ENCODE measurements at regions not wholly inside any gene's neighbourhood (a gene's known extent, or its start where the extent isn't known, plus 50 kb on each side); places are given as distances from the start of the nearest gene placed in this dataset.
"Not testable (repeated sequence)": the region's sequence is repeated elsewhere in the genome, so short reads cannot be mapped to it uniquely, and the experiment has no call there.

GRCh38 chr12:111150360-111150759, 218.5 kb downstream of the PHETA1 start:
- DNase-seq = no peak

GRCh38 chr12:111149299-111149698, 219.6 kb downstream of the PHETA1 start:
- DNase-seq = no peak

GRCh38 chr12:111148005-111148404, 220.9 kb downstream of the PHETA1 start:
- no peak for DNase-seq

GRCh38 chr12:111143271-111143670, 222.9 kb upstream of the MYL2 start:
- no peak for DNase-seq

- DNase-seq = no peak
Observed at GRCh38 chr12:111141205-111141604, 220.8 kb upstream of the MYL2 start.

- no peak for DNase-seq
Observed at GRCh38 chr12:111138016-111138415, 217.6 kb upstream of the MYL2 start.

GRCh38 chr12:111135293-111135832, 215.0 kb upstream of the MYL2 start:
- no peak for DNase-seq

- no peak for DNase-seq
Observed at GRCh38 chr12:111130336-111130735, 210.0 kb upstream of the MYL2 start.

GRCh38 chr12:111129149-111129767, 208.9 kb upstream of the MYL2 start:
- no peak for DNase-seq

- no peak for DNase-seq
Observed at GRCh38 chr12:111126331-111126730, 206.0 kb upstream of the MYL2 start.

- no peak for DNase-seq
Observed at GRCh38 chr12:111124183-111124582, 203.8 kb upstream of the MYL2 start.

- DNase-seq = no peak
Observed at GRCh38 chr12:111123390-111123789, 203.0 kb upstream of the MYL2 start.

GRCh38 chr12:111122458-111122878, 202.1 kb upstream of the MYL2 start:
- no peak for DNase-seq

GRCh38 chr12:111121840-111122239, 201.5 kb upstream of the MYL2 start:
- DNase-seq = no peak

- DNase-seq = no peak
Observed at GRCh38 chr12:111120578-111120977, 200.2 kb upstream of the MYL2 start.

- DNase-seq = no peak
Observed at GRCh38 chr12:111117017-111117416, 196.6 kb upstream of the MYL2 start.

GRCh38 chr12:111113313-111113712, 192.9 kb upstream of the MYL2 start:
- DNase-seq = not testable (repeated sequence)

GRCh38 chr12:111112311-111113098, 192.1 kb upstream of the MYL2 start:
- DNase-seq = no peak

GRCh38 chr12:111111681-111112080, 191.3 kb upstream of the MYL2 start:
- no peak for DNase-seq

GRCh38 chr12:111110556-111110955, 190.2 kb upstream of the MYL2 start:
- no peak for DNase-seq

- DNase-seq = no peak
Observed at GRCh38 chr12:111108726-111109125, 188.3 kb upstream of the MYL2 start.

- no peak for DNase-seq
Observed at GRCh38 chr12:111107392-111108178, 187.2 kb upstream of the MYL2 start.

- DNase-seq = no peak
Observed at GRCh38 chr12:111105294-111105693, 184.9 kb upstream of the MYL2 start.

- no peak for DNase-seq
Observed at GRCh38 chr12:111103583-111103982, 183.2 kb upstream of the MYL2 start.

Measured in fibroblast of skin of right quadriceps (primary cell).